Head of caudate nucleus (tissue), 42 donors: ENCODE measurements at regions not wholly inside any gene's neighbourhood (a gene's known extent, or its start where the extent isn't known, plus 50 kb on each side); places are given as distances from the start of the nearest gene placed in this dataset.

Experiments
- DNase-seq, 42 donors: peaks; one replicate each; pipeline versions ENCODE4 v3.0.0 to v3.0.0-alpha.2; 2020 to 2021; ENCODE audit warnings: mixed read lengths in 7 of 42
- intact Hi-C: fragments of 100-400 bp; cut with DNase I; formaldehyde crosslinking; loops from one replicate; pipeline ENCODE4 v1.15.0; 2022

DNA sequence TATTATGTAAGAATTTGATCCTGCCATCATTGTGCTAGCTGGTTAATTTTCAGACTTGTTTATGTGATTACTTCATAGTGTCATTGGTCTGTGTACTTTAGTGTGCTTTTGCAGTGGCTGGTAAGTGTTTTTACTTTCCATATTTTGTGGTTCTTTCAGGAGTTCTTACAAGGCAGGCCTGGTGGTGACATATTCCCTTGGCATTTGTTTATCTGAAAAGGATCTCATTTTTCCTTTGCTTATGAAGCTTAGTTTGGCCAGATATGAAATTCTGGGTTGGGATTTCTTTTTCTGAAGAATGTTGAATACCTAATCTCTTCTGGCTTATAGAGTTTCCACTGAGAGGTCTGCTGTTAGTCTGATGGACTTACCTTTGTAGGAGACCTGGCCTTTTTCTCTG, 72.8 kb upstream of the MC4R start:
- no peak for DNase-seq
- intact Hi-C loops: no loop called here

DNA sequence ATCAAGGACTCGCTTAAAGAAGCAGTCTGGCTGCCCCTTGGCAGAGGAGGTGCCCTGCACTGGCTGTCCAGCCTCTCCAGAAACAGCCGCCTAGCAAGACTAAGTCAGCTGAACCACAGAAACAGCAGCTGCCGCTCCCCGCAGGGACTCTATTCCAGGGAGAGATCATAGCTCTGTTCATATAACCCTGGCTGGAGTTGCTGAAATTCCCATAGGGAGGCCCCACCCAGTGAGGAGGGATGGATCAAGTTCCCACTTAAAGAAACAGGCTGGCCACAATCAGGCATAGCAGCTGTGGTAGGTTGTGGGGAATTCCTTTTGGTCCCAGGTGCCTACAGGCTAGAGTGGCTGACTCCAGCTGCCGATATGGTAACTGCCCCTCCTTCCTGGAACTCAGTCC, 74.2 kb upstream of the MC4R start:
- intact Hi-C loops: no loop called here

DNA sequence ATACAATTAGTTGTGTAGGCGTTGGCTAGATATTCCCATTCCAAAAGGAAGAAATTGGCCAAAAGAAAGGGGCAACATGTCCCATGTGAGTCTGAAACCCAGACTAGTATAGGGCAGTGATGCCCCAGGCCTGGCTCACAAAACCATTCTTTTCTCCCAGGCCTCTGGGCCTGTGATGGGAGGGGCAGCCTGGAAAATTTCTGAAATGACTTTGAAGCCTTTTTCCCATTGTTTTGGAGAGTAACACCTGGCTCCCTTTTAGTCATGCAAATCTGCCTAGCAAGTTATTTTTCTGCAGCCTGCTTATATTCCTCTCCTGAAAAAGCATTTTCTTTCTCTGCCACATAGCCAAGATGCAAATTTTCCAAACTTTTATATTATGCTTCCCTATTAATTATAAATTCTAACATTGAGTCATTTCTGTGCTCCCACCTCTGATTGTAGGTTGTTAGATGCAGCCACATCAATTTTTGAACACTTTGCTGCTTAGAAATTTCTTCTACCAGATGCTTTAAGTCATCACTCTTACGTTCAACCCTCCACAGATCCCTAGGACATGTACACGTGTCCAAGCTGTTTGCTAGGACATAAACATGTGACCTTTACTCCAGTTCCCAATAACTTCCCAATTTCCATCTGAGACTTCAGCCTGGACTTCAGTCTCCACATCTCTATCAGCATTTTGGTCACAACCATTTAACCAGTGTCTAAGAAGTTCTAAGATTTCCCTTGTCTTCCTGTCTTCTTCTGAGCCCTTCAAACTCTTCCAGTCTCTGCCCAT, 76.1 kb upstream of the MC4R start:
- DNase-seq: no peak
- intact Hi-C loops: no loop called here

More for the DNA sequence above, 74.2 kb upstream of the MC4R start:
- no peak for DNase-seq

DNA sequence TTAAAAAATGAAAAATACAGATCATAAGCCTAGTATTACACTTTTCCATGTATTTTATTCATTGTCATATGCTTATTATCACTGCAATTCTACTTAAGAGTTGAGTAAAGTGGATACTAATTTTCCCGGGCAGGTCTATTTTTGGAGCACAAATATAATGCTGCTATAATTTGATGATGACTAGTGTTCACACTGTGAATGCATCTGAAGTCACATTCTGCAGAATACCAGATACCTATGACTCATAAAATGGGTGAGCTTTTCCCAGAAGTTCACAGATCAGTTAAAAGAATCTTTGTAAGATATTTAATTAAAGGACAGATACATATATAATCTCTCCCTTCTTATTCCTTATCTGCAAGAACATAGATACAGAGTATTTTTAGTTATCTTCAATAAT, 79.8 kb upstream of the MC4R start:
- DNase-seq: peak in 1 of 42 donors; percentile 14
- intact Hi-C loops: no loop called here

DNA sequence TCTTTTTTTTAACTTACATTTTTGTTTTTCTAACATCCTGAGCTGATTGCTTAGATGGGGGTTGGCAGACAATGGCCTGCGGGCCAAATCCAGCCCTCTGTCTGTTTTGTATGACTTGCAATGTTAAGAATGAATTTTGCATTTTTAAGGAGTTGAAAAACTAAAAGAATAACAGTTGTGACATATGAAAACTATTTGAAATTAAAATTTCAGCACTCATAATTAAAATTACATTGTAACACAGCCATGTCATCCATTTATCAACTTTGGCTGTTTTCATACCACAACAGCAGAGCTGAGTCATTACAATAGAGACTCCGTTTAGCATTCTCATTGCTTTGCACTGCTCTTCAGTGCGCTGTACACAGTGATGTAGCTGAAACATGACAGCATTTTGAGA, 94.1 kb upstream of the MC4R start:
- no peak for DNase-seq
- intact Hi-C loops: no loop called here

DNA sequence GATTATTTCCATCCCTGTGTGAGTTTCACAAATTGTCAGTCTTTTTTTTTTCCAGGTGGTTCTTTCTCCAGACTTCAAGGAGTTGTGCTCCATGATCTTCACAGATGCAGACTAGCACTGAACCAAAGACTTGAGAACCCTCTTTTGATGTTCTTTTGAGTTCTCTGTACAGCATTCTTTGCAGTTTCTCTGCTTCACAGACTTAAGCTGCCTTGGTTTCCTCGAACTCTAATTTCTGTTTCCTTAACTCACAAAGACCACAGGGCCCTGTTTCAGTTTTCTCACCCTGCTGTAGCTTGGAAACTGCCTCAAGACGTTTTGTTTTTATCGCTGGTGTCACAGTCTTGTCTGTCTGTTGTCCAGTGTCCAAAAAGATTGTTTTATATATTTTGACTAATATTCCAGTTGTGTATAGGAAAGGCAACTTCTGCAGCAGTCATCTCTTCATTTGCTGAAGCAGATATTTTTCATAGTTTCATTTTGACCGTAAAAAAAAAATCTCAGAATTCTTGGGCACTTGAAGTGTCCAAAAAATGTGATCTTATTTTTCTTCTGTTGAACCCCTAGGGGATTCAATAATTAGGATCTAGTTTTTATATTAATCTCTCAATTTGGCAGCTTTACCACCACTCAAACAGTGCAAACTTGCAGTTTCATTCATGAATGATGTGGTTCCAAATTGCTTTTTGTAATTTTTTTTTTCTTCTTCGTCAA, 97.0 kb upstream of the MC4R start:
- no peak for DNase-seq

DNA sequence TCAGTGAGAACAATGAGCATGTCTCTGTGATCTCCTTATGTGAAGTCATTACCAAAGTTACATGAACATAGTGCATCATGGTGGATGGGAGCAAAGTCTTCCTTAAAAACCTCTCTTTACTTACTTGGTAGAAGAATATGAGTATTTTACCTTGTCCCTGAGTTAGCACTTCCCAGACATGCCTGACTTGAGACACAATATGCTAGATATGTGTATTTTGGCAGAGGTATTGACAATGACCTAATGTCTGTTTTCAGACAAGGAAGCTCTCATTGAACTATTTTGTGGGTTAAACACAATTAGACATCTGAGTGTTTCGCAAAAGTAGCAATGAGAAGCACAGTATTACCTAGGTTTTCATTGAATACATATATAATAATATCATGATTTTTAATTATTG, 99.1 kb upstream of the MC4R start:
- intact Hi-C loops: no loop called here
- DNase-seq: no peak

More for the DNA sequence above, 97.0 kb upstream of the MC4R start:
- intact Hi-C loops: no loop called here

DNA sequence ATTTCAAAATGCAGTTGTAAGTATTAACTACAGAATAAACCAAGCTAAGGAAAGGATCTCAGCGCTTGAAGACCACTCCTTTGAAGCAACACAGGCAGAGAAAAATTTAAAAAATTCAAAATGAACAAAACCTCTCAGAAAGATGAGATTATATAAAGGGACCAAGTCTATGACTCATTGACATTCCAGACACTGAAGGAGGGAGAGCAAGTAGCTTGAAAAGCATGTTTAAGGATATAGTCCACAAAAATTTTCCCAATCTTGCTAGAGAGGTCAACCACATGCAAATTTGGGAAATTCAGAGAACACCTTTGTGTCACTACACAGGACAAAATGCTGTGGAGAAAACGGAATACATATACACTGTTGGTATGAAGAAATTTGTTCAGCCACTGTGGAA, 112.6 kb upstream of the MC4R start:
- intact Hi-C loops: no loop called here
- DNase-seq: no peak

DNA sequence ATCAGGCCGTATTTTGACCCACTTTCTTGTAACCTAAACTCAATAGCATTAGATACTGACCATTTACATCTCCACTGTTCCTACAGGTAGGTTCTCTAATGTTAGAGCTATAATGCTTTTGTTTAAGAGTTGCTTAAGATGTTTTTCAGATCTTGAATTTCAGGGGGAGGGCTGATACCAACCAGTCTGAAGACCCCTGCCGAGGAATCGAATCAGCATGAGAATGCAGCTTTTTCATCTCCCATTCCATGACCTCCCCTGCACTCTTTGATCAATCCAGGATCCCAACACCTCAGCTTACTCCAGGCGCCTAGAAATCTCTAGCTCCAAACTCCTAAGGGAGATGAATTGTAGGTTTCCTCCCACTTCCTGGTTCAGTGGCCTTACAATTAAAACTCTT, 120.5 kb upstream of the MC4R start:
- DNase-seq: no peak
- intact Hi-C loops: no loop called here

DNA sequence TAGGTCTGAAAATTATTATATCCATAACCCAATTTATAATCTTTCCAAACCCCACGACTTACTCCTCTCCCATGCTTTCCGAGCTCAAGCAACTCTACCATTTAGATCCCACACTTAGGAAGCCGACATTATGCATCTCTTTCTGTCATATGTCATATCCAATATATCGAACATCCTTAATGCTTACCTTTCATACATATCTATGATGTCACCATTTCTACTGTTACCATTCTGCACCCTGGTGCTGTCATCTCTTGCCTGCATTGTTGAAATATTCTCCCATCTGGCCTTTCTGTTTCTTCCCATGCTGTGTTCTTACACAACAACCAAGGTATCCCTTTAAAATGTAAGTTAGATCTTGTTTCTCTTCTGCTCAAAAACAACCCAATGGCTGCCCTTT, 127.1 kb upstream of the MC4R start:
- DNase-seq: no peak
- intact Hi-C loops: no loop called here

DNA sequence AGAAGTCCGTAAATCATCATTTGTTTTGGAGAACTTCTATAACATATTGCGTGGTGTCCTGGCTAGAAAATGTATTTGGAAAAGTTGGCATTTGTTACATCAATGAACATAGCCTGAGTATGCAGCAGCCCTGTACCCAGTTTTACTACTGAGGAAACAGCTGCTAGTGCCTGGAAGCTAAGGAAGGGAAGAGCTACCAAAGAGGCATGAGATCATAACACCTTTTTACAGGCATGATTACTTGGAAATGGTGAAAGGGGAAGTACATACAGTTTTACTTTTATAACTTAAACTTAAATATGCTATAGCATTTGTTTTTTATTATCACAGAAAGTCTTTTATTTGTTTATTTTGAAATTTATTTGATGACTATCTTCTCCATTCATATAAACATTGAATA, 128.4 kb upstream of the MC4R start:
- intact Hi-C loops: no loop called here
- DNase-seq: no peak

DNA sequence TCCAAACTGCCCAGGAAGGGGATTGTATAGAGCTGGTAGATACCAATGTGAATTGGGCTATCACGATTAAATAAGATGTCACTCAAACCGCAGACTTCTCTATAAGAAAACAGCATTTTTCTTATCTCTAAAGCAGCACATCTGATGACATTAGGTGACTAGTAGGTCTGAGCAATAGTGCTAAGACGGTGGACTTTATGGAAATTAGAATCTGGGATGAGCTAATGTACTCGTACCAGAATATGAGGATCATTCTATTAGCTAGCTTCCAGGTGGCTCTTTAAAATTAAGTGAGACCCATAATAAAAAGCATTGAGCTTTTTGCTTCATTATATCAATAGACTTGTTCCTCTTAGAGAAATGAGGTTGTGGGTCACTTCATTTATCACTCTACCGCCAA, 130.0 kb upstream of the MC4R start:
- intact Hi-C loops: no loop called here
- DNase-seq: no peak

DNA sequence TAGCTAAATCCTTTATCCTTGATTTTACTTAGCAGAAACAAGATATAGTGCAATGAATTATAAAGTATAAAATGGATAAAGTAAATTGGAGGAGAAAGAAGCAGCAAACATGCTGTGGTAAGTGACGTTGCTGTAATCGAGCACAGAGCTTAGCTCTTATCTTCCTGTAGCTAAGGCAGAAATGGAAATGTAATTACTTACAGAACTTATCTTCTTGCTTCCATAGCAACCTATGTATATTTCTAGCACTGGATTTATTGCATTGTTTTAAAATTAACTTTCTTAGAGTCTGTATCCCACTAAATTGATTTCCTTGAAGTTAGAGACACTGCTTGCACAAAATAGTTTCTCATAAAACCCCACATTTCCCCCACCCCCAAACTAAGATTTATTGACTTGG, 130.6 kb upstream of the MC4R start:
- no peak for DNase-seq
- intact Hi-C loops: no loop called here

DNA sequence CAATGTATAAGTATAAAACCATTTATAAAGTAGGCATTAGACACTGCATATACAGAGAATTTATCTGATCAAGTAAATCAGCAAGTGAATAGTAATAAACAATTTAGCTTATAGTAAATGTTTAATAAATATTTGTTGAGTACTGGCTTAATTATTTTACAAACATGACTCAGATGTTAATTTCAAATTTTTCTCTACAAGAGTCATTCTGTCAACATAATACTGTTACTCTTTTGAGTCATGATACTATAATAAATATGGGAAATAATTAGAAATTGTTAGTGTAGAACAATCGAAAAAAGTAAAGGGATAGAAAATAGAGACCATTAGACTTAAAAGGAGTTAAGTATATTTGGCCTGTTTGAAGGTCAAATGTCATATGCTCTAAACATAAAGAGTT, 133.6 kb upstream of the MC4R start:
- intact Hi-C loops: no loop called here
- no peak for DNase-seq

DNA sequence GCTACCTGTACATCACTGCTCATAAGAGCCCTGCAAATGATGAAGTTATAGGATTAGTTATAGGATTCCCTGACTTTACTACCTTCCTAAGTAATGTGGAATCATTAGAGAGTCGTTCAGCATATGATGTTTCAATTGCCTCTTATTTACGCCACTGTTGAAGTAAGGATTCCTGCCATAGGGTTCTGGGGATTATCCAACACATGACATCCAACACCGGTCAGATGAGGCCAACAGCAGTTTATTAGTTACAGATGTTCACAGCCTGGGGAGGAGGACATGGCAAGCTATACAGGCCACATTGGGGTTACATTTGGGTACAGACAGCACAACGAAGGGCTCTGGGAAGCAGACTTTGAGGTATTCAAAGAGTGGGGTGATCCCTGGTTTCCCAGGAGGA, 134.1 kb upstream of the MC4R start:
- DNase-seq: no peak
- intact Hi-C loops: no loop called here

DNA sequence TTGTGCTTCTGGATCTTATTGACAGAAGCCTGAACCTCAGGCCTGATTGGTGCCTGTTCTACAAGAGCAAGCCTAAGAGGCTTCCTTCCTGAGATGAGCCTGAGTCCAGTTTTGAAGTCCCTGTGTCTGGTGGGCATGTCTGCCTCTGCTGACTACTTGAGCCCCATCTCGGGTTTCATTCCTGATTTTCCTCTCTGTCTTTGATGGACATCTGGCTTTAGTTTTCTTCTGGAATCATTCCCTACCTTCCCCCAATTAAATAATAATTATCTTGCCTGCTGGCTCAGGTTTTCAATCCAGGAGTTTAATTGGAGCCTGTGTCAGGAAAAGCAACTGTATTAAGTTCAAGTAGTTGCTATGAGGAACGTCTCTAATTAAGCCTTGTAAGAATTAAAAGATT, 135.5 kb upstream of the MC4R start:
- DNase-seq: no peak
- intact Hi-C loops: no loop called here

DNA sequence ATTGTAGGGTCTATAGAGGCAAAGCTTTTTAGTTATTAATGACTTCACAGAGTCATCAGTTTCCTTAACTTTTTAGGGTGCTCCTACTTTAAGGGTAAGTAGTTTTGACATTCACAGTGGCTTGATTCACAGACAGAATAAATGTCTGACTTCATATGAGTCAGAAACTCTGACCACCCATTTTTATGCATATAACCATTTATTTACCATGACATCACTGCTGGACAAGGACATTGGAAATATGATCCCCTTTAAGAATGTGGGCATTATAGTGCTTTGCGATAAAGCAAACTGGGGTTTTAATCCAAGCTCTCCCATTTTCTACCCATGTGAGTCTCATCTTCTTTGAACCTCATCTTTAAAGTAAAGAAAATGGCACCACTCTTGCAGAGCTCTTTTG, 162.0 kb upstream of the MC4R start:
- DNase-seq: no peak
- intact Hi-C loops: no loop called here

DNA sequence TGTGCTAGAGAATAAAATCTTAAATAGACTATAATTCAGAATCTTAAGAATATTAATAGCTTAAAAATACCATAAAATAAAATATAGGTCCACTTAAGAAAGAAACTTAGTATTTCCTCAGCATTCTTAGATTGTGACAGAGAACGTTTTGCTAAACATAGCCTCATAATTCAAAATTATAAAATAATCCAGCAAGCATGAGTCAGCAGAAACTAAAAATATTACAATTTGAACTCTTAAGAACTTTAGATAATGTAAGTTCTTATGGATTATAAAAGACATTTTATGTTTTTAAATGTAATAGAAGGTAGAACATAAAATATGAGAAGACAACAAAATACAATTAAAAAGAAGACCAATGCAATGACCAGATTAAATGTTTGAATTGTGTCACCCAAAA, 164.5 kb upstream of the MC4R start:
- DNase-seq: no peak
- intact Hi-C loops: no loop called here

DNA sequence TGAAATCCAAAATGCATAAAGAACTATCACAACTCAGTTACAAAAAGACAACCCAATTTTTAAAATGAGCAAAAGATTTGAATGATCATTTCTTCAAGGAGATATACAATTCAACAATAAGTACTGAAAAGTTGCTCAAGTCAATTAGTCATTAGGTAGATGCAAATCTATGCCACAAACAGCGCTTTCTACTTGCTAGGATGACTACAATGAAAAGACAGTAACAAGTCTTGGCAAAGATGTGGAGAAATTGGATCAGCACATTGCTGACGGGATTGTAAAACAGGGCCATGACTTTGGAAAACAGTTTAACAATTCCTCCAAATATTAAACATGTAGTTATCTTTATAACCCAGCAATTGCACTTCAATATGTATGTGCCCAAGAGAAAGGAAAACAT, 166.3 kb upstream of the MC4R start:
- no peak for DNase-seq
- intact Hi-C loops: no loop called here

DNA sequence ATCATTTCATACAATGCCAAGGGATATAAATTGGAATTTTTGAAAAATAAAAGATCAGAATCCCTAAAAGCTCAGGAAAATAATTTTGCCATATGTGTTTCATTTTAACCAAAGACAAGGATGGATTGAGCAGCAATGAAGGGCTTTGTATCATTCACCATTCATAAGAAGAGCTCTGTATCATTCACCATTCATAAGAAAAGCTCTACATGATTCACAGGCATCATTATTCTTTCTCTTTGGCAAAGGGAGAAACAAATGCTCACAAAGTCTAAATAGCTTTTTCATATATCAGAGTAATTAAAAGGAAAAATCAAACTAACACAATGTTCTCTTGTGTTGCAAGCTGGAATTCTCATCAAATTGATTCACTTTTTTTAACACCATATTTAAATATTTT, 169.1 kb upstream of the MC4R start:
- DNase-seq: no peak
- intact Hi-C loops: no loop called here

DNA sequence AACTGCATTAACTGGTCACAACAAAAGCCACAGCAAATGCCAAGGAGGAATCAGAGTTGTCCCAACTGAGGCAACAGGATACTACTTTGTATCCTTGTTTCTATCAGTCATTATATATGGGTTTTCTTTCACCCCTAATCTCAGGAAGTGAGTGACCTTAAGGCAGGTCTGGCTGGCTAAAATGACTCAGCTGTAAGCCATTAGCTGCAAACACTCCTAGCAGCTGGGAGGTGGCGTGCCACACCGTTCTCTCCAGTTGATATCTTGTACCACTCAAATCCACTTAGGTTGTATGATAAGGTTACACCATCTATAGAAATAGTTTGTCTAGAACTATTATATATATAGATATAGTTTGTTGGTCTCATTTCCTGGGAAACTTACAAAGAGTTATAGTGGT, 171.1 kb upstream of the MC4R start:
- no peak for DNase-seq
- intact Hi-C loops: no loop called here
